GM12878 (cell line): ENCODE measurements at regions not wholly inside any gene's neighbourhood (a gene's known extent, or its start where the extent isn't known, plus 50 kb on each side); places are given as distances from the start of the nearest gene placed in this dataset.

ENCODE experiments used
- ATAC-seq: fragments of 200-7000 bp; cut with Tn5 transposase; 3 replicates; pipeline ENCODE4 v1.9.1; 2020; ENCODE audit warnings: mild to moderate bottlenecking, moderate library complexity
- BruUV-seq: library from RNA; stranded (reverse); fragments of 400-500 nt; replicated peaks from 2 replicates; lab custom pipeline; 2021; lab: Mats Ljungman, UMichigan
- CTCF ChIA-PET: fragments of 300-600 bp; sonication (Branson Sonifier 250); formaldehyde crosslinking; extraction: SDS; loops from one replicate; lab custom pipeline; 2021; ENCODE audit warnings: inconsistent platforms; lab: Yijun Ruan, JAX
- POLR2A ChIA-PET: fragments of 350-600 bp; formaldehyde crosslinking; extraction: SDS; loops from one replicate; lab custom pipeline; 2021; ENCODE audit warnings: inconsistent platforms; lab: Charles Lee
- RAD21 ChIA-PET: fragments of 300-600 bp; sonication (Branson Sonifier 250); formaldehyde crosslinking; loops from one replicate; lab custom pipeline; 2023; ENCODE audit warnings: antibody characterized with exemption; ENCODE audit not compliant: unreplicated experiment; lab: Charles Lee
- SMC1A ChIA-PET: fragments of 300-600 bp; sonication (Branson Sonifier 250); formaldehyde crosslinking; loops from one replicate; lab custom pipeline; 2023; ENCODE audit not compliant: unreplicated experiment, uncharacterized antibody; lab: Charles Lee
- DNase-seq: peaks from one replicate; pipeline ENCODE4 v3.0.0-alpha.2; 2011; ENCODE audit warnings: low read depth, low spot score
- FAIRE-seq: peaks from 3 replicates; lab custom pipeline; 2011; peaks lifted over from hg19 to GRCh38; lab: Jason Lieb, UNC
- H2AFZ ChIP-seq: 2 replicates; pipeline ENCODE4 v1.6.0; 2011; ENCODE audit warnings: low read depth, low read length, control low read depth; ENCODE audit not compliant: control insufficient read depth
- H3K27ac ChIP-seq: 2 replicates; pipeline ENCODE4 v1.5.1; 2011; ENCODE audit warnings: control low read depth; ENCODE audit not compliant: control insufficient read depth, insufficient read depth
- H3K27me3 ChIP-seq, 2 experiments: replicated peaks in 1 of 2; 2 replicates each; pipeline versions ENCODE4 v1.6.0 to v1.6.1; 2011; ENCODE audit warnings: low read length in 1 of 2; ENCODE audit not compliant: control insufficient read depth in 2 of 2, insufficient read depth in 2 of 2
- H3K36me3 ChIP-seq, 2 experiments: 2 replicates each; pipeline ENCODE4 v1.5.1; 2011; ENCODE audit warnings: low read length in 1 of 2; ENCODE audit not compliant: control insufficient read depth in 2 of 2, insufficient read depth in 2 of 2
- H3K4me1 ChIP-seq: 2 replicates; pipeline ENCODE4 v1.6.1; 2011; ENCODE audit warnings: mild to moderate bottlenecking, low read length, moderate library complexity, mixed read lengths; ENCODE audit not compliant: control insufficient read depth, insufficient read depth
- H3K4me2 ChIP-seq: 2 replicates; pipeline ENCODE4 v1.6.0; 2011; ENCODE audit warnings: control low read depth; ENCODE audit not compliant: control insufficient read depth, insufficient read depth
- H3K4me3 ChIP-seq: fragments of 200-600 bp; sonication (generic); 2 replicates; pipeline ENCODE4 v1.5.1; 2016
- H3K79me2 ChIP-seq: 2 replicates; pipeline ENCODE4 v1.6.0; 2011; ENCODE audit warnings: low read length; ENCODE audit not compliant: control insufficient read depth, insufficient read depth
- H3K9ac ChIP-seq: 2 replicates; pipeline ENCODE4 v1.8.0; 2011; ENCODE audit warnings: low read length, control low read depth, mixed read lengths; ENCODE audit not compliant: control insufficient read depth, insufficient read depth
- H3K9me3 ChIP-seq: replicated peaks from 3 replicates; pipeline ENCODE4 v1.5.1; 2011; ENCODE audit warnings: mild to moderate bottlenecking, low read length; ENCODE audit not compliant: control insufficient read depth, insufficient read depth
- H4K20me1 ChIP-seq: 2 replicates; pipeline ENCODE4 v1.6.0; 2011; ENCODE audit not compliant: control insufficient read depth, insufficient read depth
- BCLAF1 ChIP-seq: fragments of 450-650 bp; IDR thresholded peaks from 2 replicates; pipeline ENCODE4 v1.6.1; 2017; ENCODE audit warnings: antibody characterized with exemption, mild to moderate bottlenecking, moderate library complexity
- CHD2 ChIP-seq: IDR thresholded peaks from 2 replicates; pipeline ENCODE4 v1.6.1; 2011; ENCODE audit warnings: low read depth, low read length, improper control_type of control experiment, borderline replicate concordance
- FOXM1 ChIP-seq: IDR thresholded peaks from 2 replicates; pipeline ENCODE4 v1.6.1; 2012; ENCODE audit warnings: low read depth, mild to moderate bottlenecking, inconsistent platforms, low read length, moderate library complexity
- MEF2A ChIP-seq: IDR thresholded peaks from 2 replicates; pipeline ENCODE4 v1.6.1; 2011; ENCODE audit warnings: low read depth, mild to moderate bottlenecking, low read length, moderate library complexity; ENCODE audit not compliant: insufficient read depth
- MTA2 ChIP-seq: fragments of 450-650 bp; IDR thresholded peaks from 2 replicates; pipeline ENCODE4 v1.6.1; 2016; ENCODE audit warnings: low read depth, mild to moderate bottlenecking, moderate library complexity
- MTA3 ChIP-seq: IDR thresholded peaks from 2 replicates; pipeline ENCODE4 v1.6.1; 2012; ENCODE audit warnings: low read length, inconsistent platforms, borderline replicate concordance
- NR2C1 ChIP-seq: fragments of 450-650 bp; IDR thresholded peaks from 2 replicates; pipeline ENCODE4 v1.6.1; 2017; ENCODE audit warnings: antibody characterized with exemption, mild to moderate bottlenecking, moderate library complexity
- POLR2AphosphoS5 ChIP-seq: IDR thresholded peaks from 2 replicates; pipeline ENCODE4 v1.6.1; 2011; ENCODE audit warnings: mild to moderate bottlenecking, low read length, inconsistent platforms
- SPI1 ChIP-seq: IDR thresholded peaks from 2 replicates; pipeline ENCODE4 v1.6.1; 2011; ENCODE audit warnings: low read depth, mild to moderate bottlenecking, low read length, moderate library complexity, borderline replicate concordance; ENCODE audit not compliant: insufficient read depth
- SUPT20H ChIP-seq: IDR thresholded peaks from 2 replicates; pipeline ENCODE4 v1.6.1; 2011; ENCODE audit warnings: low read depth, mild to moderate bottlenecking, low read length, moderate library complexity, borderline replicate concordance; ENCODE audit not compliant: control insufficient read depth
- TBL1XR1 ChIP-seq: IDR thresholded peaks from 2 replicates; pipeline ENCODE4 v1.6.1; 2012; ENCODE audit warnings: low read depth, low read length, improper control_type of control experiment
- WGBS: methylation state at CpG from one replicate; pipeline ENCODE4 v1.1.6; 2016; ENCODE audit warnings: low lambda C conversion rate; ENCODE audit not compliant: insufficient replicate concordance, insufficient coverage; ENCODE audit errors: missing lambda C conversion rate; 5-methylcytosine and 5-hydroxymethylcytosine counted together
- in situ Hi-C: fragments of 300-500 bp; cut with MboI; formaldehyde crosslinking; loops from 9 replicates; pipeline ENCODE4 v1.14.3; 2018; ENCODE audit warnings: mixed read lengths
- intact Hi-C: fragments of 100-400 bp; cut with micrococcal nuclease; formaldehyde crosslinking; loops from one replicate; pipeline ENCODE4 v1.14.2; 2022; ENCODE audit not compliant: unreplicated experiment
- TF ChIP-seq, protein P1 (sequence below): fragments of 450-650 bp; IDR thresholded peaks from 2 replicates; pipeline ENCODE4 v1.6.1; 2017; ENCODE audit warnings: mild to moderate bottlenecking
- TF ChIP-seq, protein P2 (sequence below): fragments of 450-650 bp; IDR thresholded peaks from 2 replicates; pipeline ENCODE4 v1.6.1; 2017; ENCODE audit warnings: mild to moderate bottlenecking, moderate library complexity

DNA sequence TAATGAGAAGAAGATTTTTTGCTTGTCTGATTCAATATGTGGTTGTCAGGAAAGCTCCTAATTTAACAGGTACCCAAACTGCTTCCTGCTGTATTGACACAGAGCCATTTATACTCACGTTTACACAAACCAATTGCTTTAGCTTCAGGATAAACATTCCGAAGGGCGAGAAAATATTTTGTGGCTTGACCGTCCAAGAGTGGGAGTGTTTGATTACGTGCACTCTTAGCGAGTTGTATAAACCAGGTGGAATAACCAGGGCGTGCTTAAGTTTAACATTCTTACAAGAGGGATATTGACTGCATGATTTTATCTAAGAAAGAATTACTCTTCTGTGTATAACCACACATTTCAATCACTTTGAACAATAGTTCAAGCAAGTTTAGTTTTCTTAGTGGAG lies 278.7 kb upstream of the TYRP1 start:
- H3K4me2 ChIP-seq: no peak overlapping the region
- H3K79me2 ChIP-seq: no peaks in the 10 kb centered on the region
- no peaks in the 10 kb centered on the region for H3K9me3 ChIP-seq
- H3K27ac ChIP-seq: no peak overlapping the region
- ChIA-PET POLR2A (no interaction called here), SMC1A (no interaction called here), RAD21 (no interaction called here), CTCF (no interaction called here)
- H3K4me1 ChIP-seq: no peaks in the 10 kb centered on the region
- no peak overlapping the region for H3K4me3 ChIP-seq
- H2AFZ ChIP-seq: no peak overlapping the region
- no peaks in the 10 kb centered on the region for H3K36me3 ChIP-seq
- ATAC-seq: no peak
- no peak overlapping the region for H3K9ac ChIP-seq
- no peaks in the 10 kb centered on the region for H3K27me3 ChIP-seq
- WGBS: 49% methylated on average over 7 of the region's 7 CpGs
- intact Hi-C loops (no loop called here), in situ Hi-C loops (no loop called here)
- FAIRE-seq: no peak
- no peaks in the 10 kb centered on the region for H4K20me1 ChIP-seq
- no peak for DNase-seq
- BruUV-seq: no TSS peak
- TF ChIP-seq POLR2AphosphoS5 (no peak), NR2C1 (no peak), TBL1XR1 (no peak), MTA2 (no peak), BCLAF1 (no peak), FOXM1 (no peak), SPI1 (no peak), SUPT20H (no peak), MEF2A (no peak), MTA3 (no peak), CHD2 (no peak)
- TF ChIP-seq, protein P1, sequence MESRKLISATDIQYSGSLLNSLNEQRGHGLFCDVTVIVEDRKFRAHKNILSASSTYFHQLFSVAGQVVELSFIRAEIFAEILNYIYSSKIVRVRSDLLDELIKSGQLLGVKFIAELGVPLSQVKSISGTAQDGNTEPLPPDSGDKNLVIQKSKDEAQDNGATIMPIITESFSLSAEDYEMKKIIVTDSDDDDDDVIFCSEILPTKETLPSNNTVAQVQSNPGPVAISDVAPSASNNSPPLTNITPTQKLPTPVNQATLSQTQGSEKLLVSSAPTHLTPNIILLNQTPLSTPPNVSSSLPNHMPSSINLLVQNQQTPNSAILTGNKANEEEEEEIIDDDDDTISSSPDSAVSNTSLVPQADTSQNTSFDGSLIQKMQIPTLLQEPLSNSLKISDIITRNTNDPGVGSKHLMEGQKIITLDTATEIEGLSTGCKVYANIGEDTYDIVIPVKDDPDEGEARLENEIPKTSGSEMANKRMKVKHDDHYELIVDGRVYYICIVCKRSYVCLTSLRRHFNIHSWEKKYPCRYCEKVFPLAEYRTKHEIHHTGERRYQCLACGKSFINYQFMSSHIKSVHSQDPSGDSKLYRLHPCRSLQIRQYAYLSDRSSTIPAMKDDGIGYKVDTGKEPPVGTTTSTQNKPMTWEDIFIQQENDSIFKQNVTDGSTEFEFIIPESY: no peak
- TF ChIP-seq, protein P2, sequence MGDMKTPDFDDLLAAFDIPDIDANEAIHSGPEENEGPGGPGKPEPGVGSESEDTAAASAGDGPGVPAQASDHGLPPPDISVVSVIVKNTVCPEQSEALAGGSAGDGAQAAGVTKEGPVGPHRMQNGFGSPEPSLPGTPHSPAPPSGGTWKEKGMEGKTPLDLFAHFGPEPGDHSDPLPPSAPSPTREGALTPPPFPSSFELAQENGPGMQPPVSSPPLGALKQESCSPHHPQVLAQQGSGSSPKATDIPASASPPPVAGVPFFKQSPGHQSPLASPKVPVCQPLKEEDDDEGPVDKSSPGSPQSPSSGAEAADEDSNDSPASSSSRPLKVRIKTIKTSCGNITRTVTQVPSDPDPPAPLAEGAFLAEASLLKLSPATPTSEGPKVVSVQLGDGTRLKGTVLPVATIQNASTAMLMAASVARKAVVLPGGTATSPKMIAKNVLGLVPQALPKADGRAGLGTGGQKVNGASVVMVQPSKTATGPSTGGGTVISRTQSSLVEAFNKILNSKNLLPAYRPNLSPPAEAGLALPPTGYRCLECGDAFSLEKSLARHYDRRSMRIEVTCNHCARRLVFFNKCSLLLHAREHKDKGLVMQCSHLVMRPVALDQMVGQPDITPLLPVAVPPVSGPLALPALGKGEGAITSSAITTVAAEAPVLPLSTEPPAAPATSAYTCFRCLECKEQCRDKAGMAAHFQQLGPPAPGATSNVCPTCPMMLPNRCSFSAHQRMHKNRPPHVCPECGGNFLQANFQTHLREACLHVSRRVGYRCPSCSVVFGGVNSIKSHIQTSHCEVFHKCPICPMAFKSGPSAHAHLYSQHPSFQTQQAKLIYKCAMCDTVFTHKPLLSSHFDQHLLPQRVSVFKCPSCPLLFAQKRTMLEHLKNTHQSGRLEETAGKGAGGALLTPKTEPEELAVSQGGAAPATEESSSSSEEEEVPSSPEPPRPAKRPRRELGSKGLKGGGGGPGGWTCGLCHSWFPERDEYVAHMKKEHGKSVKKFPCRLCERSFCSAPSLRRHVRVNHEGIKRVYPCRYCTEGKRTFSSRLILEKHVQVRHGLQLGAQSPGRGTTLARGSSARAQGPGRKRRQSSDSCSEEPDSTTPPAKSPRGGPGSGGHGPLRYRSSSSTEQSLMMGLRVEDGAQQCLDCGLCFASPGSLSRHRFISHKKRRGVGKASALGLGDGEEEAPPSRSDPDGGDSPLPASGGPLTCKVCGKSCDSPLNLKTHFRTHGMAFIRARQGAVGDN: no peak
